ENCODE measurements at regions not wholly inside any gene's neighbourhood (a gene's known extent, or its start where the extent isn't known, plus 50 kb on each side); places are given as distances from the start of the nearest gene placed in this dataset.

DNA sequence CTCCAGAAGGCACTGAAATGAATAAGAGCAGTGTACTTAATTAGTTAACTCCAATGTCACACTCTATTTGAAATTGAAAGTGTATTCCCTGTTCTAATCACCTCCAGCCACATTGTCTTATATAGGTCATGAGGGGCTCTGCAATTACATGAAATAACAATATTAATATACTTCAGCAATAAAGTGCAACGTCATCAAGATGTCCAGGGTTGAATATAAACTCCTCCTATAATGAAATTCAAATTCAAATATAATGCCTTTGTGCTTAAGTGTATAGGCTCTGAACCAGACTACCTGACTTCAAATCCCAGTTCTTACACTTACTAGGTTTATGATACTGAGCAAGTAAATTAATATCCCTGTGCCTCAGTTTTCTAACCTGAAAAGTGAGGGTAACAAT lies 195.6 kb upstream of the SMC2 start:
- Histone ChIP-seq H3K4me1 (ENCODE audit: insufficient read depth, low read length) (no peaks in the 10 kb centered on the region), H3K36me3 (ENCODE audit: insufficient read depth, low read length) (no peaks in the 10 kb centered on the region), H3K4me2 (ENCODE audit: insufficient read depth, low read length) (no peak overlapping the region), H3K27me3 (ENCODE audit: insufficient read depth, low read length) (no peaks in the 10 kb centered on the region), H3K79me2 (ENCODE audit: insufficient read depth, low read length) (no peaks in the 10 kb centered on the region), H4K20me1 (ENCODE audit: insufficient read depth, low read length) (no peaks in the 10 kb centered on the region), H3K27ac (ENCODE audit: low read depth, low read length) (no peak overlapping the region), H3K9me3 (ENCODE audit: low read depth, low read length) (no peaks in the 10 kb centered on the region), H2AFZ (ENCODE audit: low read length) (no peak overlapping the region), H3K4me3 (ENCODE audit: insufficient read depth, low read length) (no peak overlapping the region)
- TF ChIP-seq, protein P1, sequence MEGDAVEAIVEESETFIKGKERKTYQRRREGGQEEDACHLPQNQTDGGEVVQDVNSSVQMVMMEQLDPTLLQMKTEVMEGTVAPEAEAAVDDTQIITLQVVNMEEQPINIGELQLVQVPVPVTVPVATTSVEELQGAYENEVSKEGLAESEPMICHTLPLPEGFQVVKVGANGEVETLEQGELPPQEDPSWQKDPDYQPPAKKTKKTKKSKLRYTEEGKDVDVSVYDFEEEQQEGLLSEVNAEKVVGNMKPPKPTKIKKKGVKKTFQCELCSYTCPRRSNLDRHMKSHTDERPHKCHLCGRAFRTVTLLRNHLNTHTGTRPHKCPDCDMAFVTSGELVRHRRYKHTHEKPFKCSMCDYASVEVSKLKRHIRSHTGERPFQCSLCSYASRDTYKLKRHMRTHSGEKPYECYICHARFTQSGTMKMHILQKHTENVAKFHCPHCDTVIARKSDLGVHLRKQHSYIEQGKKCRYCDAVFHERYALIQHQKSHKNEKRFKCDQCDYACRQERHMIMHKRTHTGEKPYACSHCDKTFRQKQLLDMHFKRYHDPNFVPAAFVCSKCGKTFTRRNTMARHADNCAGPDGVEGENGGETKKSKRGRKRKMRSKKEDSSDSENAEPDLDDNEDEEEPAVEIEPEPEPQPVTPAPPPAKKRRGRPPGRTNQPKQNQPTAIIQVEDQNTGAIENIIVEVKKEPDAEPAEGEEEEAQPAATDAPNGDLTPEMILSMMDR (IDR thresholded peaks at IDR 0.05; ENCODE audit: extremely low read depth, low read depth, low read length) = no peak
- no peak for DNase-seq (ENCODE audit: insufficient read length, low spot score, missing footprints)

- Histone ChIP-seq H4K20me1 (ENCODE audit: insufficient read depth, low read length) (no peaks in the 10 kb centered on the region), H3K79me2 (ENCODE audit: insufficient read depth, low read length) (no peaks in the 10 kb centered on the region), H3K4me2 (ENCODE audit: insufficient read depth, low read length) (no peak overlapping the region), H3K27me3 (ENCODE audit: insufficient read depth, low read length) (no peaks in the 10 kb centered on the region), H3K36me3 (ENCODE audit: insufficient read depth, low read length) (no peaks in the 10 kb centered on the region), H2AFZ (ENCODE audit: low read length) (no peak overlapping the region), H3K9me3 (ENCODE audit: low read depth, low read length) (no peaks in the 10 kb centered on the region), H3K4me3 (ENCODE audit: insufficient read depth, low read length) (no peak overlapping the region), H3K4me1 (ENCODE audit: insufficient read depth, low read length) (no peaks in the 10 kb centered on the region), H3K27ac (ENCODE audit: low read depth, low read length) (no peak overlapping the region)
- no peak for DNase-seq (ENCODE audit: insufficient read length, low spot score, missing footprints)
- TF ChIP-seq, protein P1 (IDR thresholded peaks at IDR 0.05; ENCODE audit: extremely low read depth, low read depth, low read length) = no peak
Observed at GRCh38 chr9:103899866-103900265, 194.2 kb upstream of the SMC2 start.

- Histone ChIP-seq H3K4me3 (ENCODE audit: insufficient read depth, low read length) (no peak overlapping the region), H3K27ac (ENCODE audit: low read depth, low read length) (no peak overlapping the region), H3K79me2 (ENCODE audit: insufficient read depth, low read length) (no peaks in the 10 kb centered on the region), H3K4me2 (ENCODE audit: insufficient read depth, low read length) (no peak overlapping the region), H4K20me1 (ENCODE audit: insufficient read depth, low read length) (no peaks in the 10 kb centered on the region), H3K9me3 (ENCODE audit: low read depth, low read length) (no peaks in the 10 kb centered on the region), H2AFZ (ENCODE audit: low read length) (no peak overlapping the region), H3K4me1 (ENCODE audit: insufficient read depth, low read length) (no peaks in the 10 kb centered on the region), H3K27me3 (ENCODE audit: insufficient read depth, low read length) (no peaks in the 10 kb centered on the region), H3K36me3 (ENCODE audit: insufficient read depth, low read length) (no peaks in the 10 kb centered on the region)
- TF ChIP-seq, protein P1 (IDR thresholded peaks at IDR 0.05; ENCODE audit: extremely low read depth, low read depth, low read length) = no peak
- DNase-seq (ENCODE audit: insufficient read length, low spot score, missing footprints) = no peak
Observed at GRCh38 chr9:103900466-103900865, 193.6 kb upstream of the SMC2 start.

GRCh38 chr9:103902263-103902662 lies 191.8 kb upstream of the SMC2 start:
- TF ChIP-seq, protein P1 (IDR thresholded peaks at IDR 0.05; ENCODE audit: extremely low read depth, low read depth, low read length) = no peak
- H3K27ac ChIP-seq (ENCODE audit: low read depth, low read length) = no peak overlapping the region
- DNase-seq (ENCODE audit: insufficient read length, low spot score, missing footprints) = no peak

More at GRCh38 chr9:103902263-103902662, 191.8 kb upstream of the SMC2 start:
- Histone ChIP-seq H3K79me2 (ENCODE audit: insufficient read depth, low read length) (no peaks in the 10 kb centered on the region), H3K4me3 (ENCODE audit: insufficient read depth, low read length) (no peak overlapping the region), H2AFZ (ENCODE audit: low read length) (no peak overlapping the region), H4K20me1 (ENCODE audit: insufficient read depth, low read length) (no peaks in the 10 kb centered on the region), H3K9me3 (ENCODE audit: low read depth, low read length) (no peaks in the 10 kb centered on the region), H3K27me3 (ENCODE audit: insufficient read depth, low read length) (no peaks in the 10 kb centered on the region), H3K36me3 (ENCODE audit: insufficient read depth, low read length) (no peaks in the 10 kb centered on the region), H3K4me1 (ENCODE audit: insufficient read depth, low read length) (no peaks in the 10 kb centered on the region), H3K4me2 (ENCODE audit: insufficient read depth, low read length) (no peak overlapping the region)
